HepG2 (cell line): ENCODE measurements at regions not wholly inside any gene's neighbourhood (a gene's known extent, or its start where the extent isn't known, plus 50 kb on each side); places are given as distances from the start of the nearest gene placed in this dataset.

ENCODE experiments used
- ATAC-seq: fragments of 200-7000 bp; cut with Tn5 transposase; 3 replicates; pipeline ENCODE4 v1.9.1; 2020; ENCODE audit warnings: mild to moderate bottlenecking, moderate library complexity
- BruUV-seq: library from RNA; stranded (reverse); fragments of 400-500 nt; replicated peaks from 2 replicates; lab custom pipeline; 2021; lab: Mats Ljungman, UMichigan
- CTCF ChIA-PET: fragments of 300-600 bp; formaldehyde crosslinking; extraction: SDS; loops from one replicate; lab custom pipeline; 2021; ENCODE audit warnings: low total read pairs, inconsistent platforms, low intra/inter-chr PET ratio; lab: Yijun Ruan, JAX
- POLR2A ChIA-PET: fragments of 350-600 bp; sonication (Branson Sonifier 250); formaldehyde crosslinking; loops from one replicate; lab custom pipeline; 2020; ENCODE audit warnings: antibody characterized with exemption, inconsistent platforms; lab: Yijun Ruan, JAX
- DNase-seq: peaks from one replicate; pipeline ENCODE4 v3.0.0-alpha.2; 2015; ENCODE audit warnings: low spot score
- FAIRE-seq: peaks from 3 replicates; lab custom pipeline; 2011; peaks lifted over from hg19 to GRCh38; lab: Jason Lieb, UNC
- H2AFZ ChIP-seq: one replicate; pipeline ENCODE4 v1.6.1; 2011; ENCODE audit warnings: low read length, inconsistent platforms
- H3K27ac ChIP-seq: fragments of 300-600 bp; 3 replicates; pipeline ENCODE4 v1.8.0; 2011; ENCODE audit warnings: mixed run types, mild to moderate bottlenecking, mixed read lengths, low read length, inconsistent platforms; ENCODE audit not compliant: insufficient read depth; ENCODE audit errors: extremely low read length
- H3K27me3 ChIP-seq, 2 experiments: fragments of 200-600 bp in 1 of 2; 2 replicates in 1 of 2; 3 replicates in 1 of 2; pipeline versions ENCODE4 v1.6.0 to v1.8.0; 2011; ENCODE audit warnings: low read length in 2 of 2, mild to moderate bottlenecking in 2 of 2, moderate library complexity in 2 of 2, inconsistent platforms in 1 of 2; ENCODE audit not compliant: insufficient read depth in 2 of 2, control insufficient read depth in 1 of 2
- H3K36me3 ChIP-seq, 2 experiments: fragments of 200-600 bp in 1 of 2; replicated peaks in 1 of 2; 2 replicates in 1 of 2; 3 replicates in 1 of 2; pipeline versions ENCODE4 v1.5.1 to v1.8.0; 2011; ENCODE audit warnings: low read length in 2 of 2, inconsistent platforms in 1 of 2; ENCODE audit not compliant: insufficient read depth in 2 of 2, control insufficient read depth in 1 of 2
- H3K4me1 ChIP-seq: 2 replicates; pipeline ENCODE4 v1.5.1; 2012; ENCODE audit warnings: low read length, inconsistent platforms; ENCODE audit not compliant: insufficient read depth
- H3K4me2 ChIP-seq: 2 replicates; pipeline ENCODE4 v1.6.0; 2011; ENCODE audit warnings: low read depth, low read length, inconsistent platforms
- H3K4me3 ChIP-seq, 3 experiments: fragments of 200-600 bp in 1 of 3; sonication (generic), shearing (Covaris generic) in 1 of 3; replicated peaks in 1 of 3; 2 replicates each; pipeline ENCODE4 v1.5.1; 2011 to 2016; ENCODE audit warnings: low read length in 3 of 3, inconsistent platforms in 2 of 3, low read depth in 2 of 3, mild to moderate bottlenecking in 2 of 3, control low read depth in 1 of 3, mixed read lengths in 1 of 3; ENCODE audit not compliant: insufficient read depth in 1 of 3
- H3K79me2 ChIP-seq: one replicate; pipeline ENCODE4 v1.6.1; 2011; ENCODE audit warnings: low read length, inconsistent platforms; ENCODE audit not compliant: insufficient read depth
- H3K9ac ChIP-seq: 2 replicates; pipeline ENCODE4 v1.6.0; 2011; ENCODE audit warnings: mild to moderate bottlenecking, low read depth, low read length, inconsistent platforms; ENCODE audit not compliant: insufficient read depth
- H3K9me3 ChIP-seq: 2 replicates; pipeline ENCODE4 v1.5.1; 2012; ENCODE audit warnings: mild to moderate bottlenecking, low read length
- H4K20me1 ChIP-seq: 2 replicates; pipeline ENCODE4 v1.6.0; 2011; ENCODE audit warnings: inconsistent platforms, mild to moderate bottlenecking, low read length, moderate library complexity; ENCODE audit not compliant: insufficient read depth
- DNMT3B ChIP-seq: conservative IDR thresholded peaks from 2 replicates; pipeline ENCODE4 v1.6.1; 2016; ENCODE audit warnings: missing biosample characterization, control low read depth
- IRF9 ChIP-seq: sonication (generic); formaldehyde crosslinking; IDR thresholded peaks from 2 replicates; pipeline ENCODE4 v1.8.0; 2022; ENCODE audit warnings: missing genetic modification reagents, mild to moderate bottlenecking, borderline replicate concordance
- MEF2D ChIP-seq: sonication (generic); formaldehyde crosslinking; IDR thresholded peaks from 2 replicates; pipeline ENCODE4 v1.5.1; 2020; ENCODE audit warnings: mild to moderate bottlenecking, missing genetic modification reagents
- MIXL1 ChIP-seq: IDR thresholded peaks from 2 replicates; pipeline ENCODE4 v1.6.1; 2016
- SMC3 ChIP-seq: IDR thresholded peaks from 2 replicates; pipeline ENCODE4 v1.6.1; 2011; ENCODE audit warnings: low read length, improper control_type of control experiment
- TOPORS ChIP-seq: sonication (generic); formaldehyde crosslinking; IDR thresholded peaks from 2 replicates; pipeline ENCODE4 v1.8.0; 2023; ENCODE audit warnings: mild to moderate bottlenecking, missing genetic modification reagents
- ZBTB25 ChIP-seq: IDR thresholded peaks from 2 replicates; pipeline ENCODE4 v1.6.1; 2018; ENCODE audit warnings: missing genetic modification reagents
- ZNF180 ChIP-seq: sonication (generic); formaldehyde crosslinking; IDR thresholded peaks from 2 replicates; pipeline ENCODE4 v1.4.0; 2020; ENCODE audit warnings: low read depth, missing genetic modification reagents, borderline replicate concordance
- ZNF460 ChIP-seq: sonication (generic); formaldehyde crosslinking; IDR thresholded peaks from 2 replicates; pipeline ENCODE4 v1.5.1; 2020; ENCODE audit warnings: missing genetic modification reagents, mild to moderate bottlenecking, borderline replicate concordance
- ZNF564 ChIP-seq: sonication (generic); formaldehyde crosslinking; IDR thresholded peaks from 2 replicates; pipeline ENCODE4 v1.8.1; 2023; ENCODE audit warnings: mild to moderate bottlenecking, missing genetic modification reagents
- ZNF792 ChIP-seq: IDR thresholded peaks from 2 replicates; pipeline ENCODE4 v1.6.1; 2016
- WGBS: methylation state at CpG from one replicate; pipeline ENCODE4 v1.1.6; 2017; ENCODE audit warnings: low lambda C conversion rate; 5-methylcytosine and 5-hydroxymethylcytosine counted together
- in situ Hi-C: cut with HindIII; loops from 2 replicates; pipeline ENCODE4 v1.10.0; 2017; ENCODE audit warnings: low pct_unique_long_range_greater_than_20kb; ENCODE audit not compliant: extremely low pct_ligation_motif_present
- intact Hi-C: fragments of 100-400 bp; cut with micrococcal nuclease; formaldehyde crosslinking; loops from one replicate; pipeline ENCODE4 v1.10.0; 2022; ENCODE audit not compliant: unreplicated experiment
- TF ChIP-seq, protein P1 (sequence below): sonication (generic); formaldehyde crosslinking; IDR thresholded peaks from 2 replicates; pipeline ENCODE4 v1.5.0; 2020; ENCODE audit warnings: missing genetic modification reagents
- TF ChIP-seq, protein P2 (sequence below): sonication (generic); formaldehyde crosslinking; IDR thresholded peaks from 2 replicates; pipeline ENCODE4 v1.5.0; 2020; ENCODE audit warnings: mild to moderate bottlenecking, missing genetic modification reagents, borderline replicate concordance
- TF ChIP-seq, protein P3 (sequence below), 2 experiments: fragments of 450-650 bp in 1 of 2; sonication (generic) in 1 of 2; formaldehyde crosslinking; IDR thresholded peaks; 2 replicates each; pipeline versions ENCODE4 v1.5.0 to v1.8.0; 2020 to 2022; ENCODE audit warnings: mild to moderate bottlenecking in 1 of 2, missing genetic modification reagents in 1 of 2

DNA sequence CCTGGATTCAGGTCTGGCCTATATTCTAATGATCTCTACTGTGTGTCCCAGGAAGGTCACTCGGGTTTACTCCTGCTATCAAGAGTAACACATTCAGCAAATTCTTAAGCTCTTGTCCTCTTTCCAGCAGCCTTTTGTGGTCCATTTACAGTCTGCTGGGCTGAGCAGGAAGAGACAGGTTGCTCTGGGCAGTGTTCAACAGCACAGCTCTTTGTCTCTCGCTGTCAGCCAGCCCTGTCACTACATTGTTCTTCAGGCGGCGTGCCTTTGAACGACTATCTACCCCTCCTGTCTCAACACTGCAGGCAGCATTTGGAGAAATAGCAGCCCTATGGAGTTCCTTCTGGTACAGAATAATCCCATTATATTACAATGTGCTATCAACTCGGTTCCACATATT lies 192.2 kb upstream of the TBX20 start:
- ATAC-seq (no peak), FAIRE-seq (no peak), DNase-seq (no peak)
- Histone ChIP-seq H4K20me1 (no peaks in the 10 kb centered on the region), H3K27ac (no peak overlapping the region), H3K9ac (no peak overlapping the region), H2AFZ (no peak overlapping the region), H3K4me2 (no peak overlapping the region), H3K4me3 (no peak overlapping the region), H3K36me3 (no peaks in the 10 kb centered on the region), H3K79me2 (no peaks in the 10 kb centered on the region), H3K9me3 (no peaks in the 10 kb centered on the region), H3K27me3 (no peaks in the 10 kb centered on the region), H3K4me1 (no peaks in the 10 kb centered on the region)
- intact Hi-C loops (no loop called here), in situ Hi-C loops (no loop called here)
- CTCF ChIA-PET = no interaction called here
- WGBS = 28% methylated on average over 6 of the region's 6 CpGs
- POLR2A ChIA-PET = no interaction called here
- no TSS peak for BruUV-seq
- TF ChIP-seq ZBTB25 (CRISPR knock-in tag) (no peak), ZNF180 (CRISPR knock-in tag) (no peak), SMC3 (no peak), ZNF564 (CRISPR knock-in tag) (no peak), IRF9 (CRISPR knock-in tag) (no peak), DNMT3B (CRISPR knock-in tag) (no peak), ZNF460 (CRISPR knock-in tag) (no peak), TOPORS (CRISPR knock-in tag) (no peak), ZNF792 (CRISPR knock-in tag) (no peak), MEF2D (CRISPR knock-in tag) (no peak), MIXL1 (CRISPR knock-in tag) (no peak)
- TF ChIP-seq, protein P1, sequence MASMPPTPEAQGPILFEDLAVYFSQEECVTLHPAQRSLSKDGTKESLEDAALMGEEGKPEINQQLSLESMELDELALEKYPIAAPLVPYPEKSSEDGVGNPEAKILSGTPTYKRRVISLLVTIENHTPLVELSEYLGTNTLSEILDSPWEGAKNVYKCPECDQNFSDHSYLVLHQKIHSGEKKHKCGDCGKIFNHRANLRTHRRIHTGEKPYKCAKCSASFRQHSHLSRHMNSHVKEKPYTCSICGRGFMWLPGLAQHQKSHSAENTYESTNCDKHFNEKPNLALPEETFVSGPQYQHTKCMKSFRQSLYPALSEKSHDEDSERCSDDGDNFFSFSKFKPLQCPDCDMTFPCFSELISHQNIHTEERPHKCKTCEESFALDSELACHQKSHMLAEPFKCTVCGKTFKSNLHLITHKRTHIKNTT (CRISPR knock-in tag) = no peak
- TF ChIP-seq, protein P2, sequence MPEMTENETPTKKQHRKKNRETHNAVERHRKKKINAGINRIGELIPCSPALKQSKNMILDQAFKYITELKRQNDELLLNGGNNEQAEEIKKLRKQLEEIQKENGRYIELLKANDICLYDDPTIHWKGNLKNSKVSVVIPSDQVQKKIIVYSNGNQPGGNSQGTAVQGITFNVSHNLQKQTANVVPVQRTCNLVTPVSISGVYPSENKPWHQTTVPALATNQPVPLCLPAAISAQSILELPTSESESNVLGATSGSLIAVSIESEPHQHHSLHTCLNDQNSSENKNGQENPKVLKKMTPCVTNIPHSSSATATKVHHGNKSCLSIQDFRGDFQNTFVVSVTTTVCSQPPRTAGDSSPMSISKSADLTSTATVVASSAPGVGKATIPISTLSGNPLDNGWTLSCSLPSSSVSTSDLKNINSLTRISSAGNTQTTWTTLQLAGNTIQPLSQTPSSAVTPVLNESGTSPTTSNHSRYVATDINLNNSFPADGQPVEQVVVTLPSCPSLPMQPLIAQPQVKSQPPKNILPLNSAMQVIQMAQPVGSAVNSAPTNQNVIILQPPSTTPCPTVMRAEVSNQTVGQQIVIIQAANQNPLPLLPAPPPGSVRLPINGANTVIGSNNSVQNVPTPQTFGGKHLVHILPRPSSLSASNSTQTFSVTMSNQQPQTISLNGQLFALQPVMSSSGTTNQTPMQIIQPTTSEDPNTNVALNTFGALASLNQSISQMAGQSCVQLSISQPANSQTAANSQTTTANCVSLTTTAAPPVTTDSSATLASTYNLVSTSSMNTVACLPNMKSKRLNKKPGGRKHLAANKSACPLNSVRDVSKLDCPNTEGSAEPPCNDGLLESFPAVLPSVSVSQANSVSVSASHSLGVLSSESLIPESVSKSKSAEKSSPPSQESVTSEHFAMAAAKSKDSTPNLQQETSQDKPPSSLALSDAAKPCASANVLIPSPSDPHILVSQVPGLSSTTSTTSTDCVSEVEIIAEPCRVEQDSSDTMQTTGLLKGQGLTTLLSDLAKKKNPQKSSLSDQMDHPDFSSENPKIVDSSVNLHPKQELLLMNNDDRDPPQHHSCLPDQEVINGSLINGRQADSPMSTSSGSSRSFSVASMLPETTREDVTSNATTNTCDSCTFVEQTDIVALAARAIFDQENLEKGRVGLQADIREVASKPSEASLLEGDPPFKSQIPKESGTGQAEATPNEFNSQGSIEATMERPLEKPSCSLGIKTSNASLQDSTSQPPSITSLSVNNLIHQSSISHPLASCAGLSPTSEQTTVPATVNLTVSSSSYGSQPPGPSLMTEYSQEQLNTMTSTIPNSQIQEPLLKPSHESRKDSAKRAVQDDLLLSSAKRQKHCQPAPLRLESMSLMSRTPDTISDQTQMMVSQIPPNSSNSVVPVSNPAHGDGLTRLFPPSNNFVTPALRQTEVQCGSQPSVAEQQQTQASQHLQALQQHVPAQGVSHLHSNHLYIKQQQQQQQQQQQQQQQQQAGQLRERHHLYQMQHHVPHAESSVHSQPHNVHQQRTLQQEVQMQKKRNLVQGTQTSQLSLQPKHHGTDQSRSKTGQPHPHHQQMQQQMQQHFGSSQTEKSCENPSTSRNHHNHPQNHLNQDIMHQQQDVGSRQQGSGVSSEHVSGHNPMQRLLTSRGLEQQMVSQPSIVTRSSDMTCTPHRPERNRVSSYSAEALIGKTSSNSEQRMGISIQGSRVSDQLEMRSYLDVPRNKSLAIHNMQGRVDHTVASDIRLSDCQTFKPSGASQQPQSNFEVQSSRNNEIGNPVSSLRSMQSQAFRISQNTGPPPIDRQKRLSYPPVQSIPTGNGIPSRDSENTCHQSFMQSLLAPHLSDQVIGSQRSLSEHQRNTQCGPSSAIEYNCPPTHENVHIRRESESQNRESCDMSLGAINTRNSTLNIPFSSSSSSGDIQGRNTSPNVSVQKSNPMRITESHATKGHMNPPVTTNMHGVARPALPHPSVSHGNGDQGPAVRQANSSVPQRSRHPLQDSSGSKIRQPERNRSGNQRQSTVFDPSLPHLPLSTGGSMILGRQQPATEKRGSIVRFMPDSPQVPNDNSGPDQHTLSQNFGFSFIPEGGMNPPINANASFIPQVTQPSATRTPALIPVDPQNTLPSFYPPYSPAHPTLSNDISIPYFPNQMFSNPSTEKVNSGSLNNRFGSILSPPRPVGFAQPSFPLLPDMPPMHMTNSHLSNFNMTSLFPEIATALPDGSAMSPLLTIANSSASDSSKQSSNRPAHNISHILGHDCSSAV (CRISPR knock-in tag) = no peak
- TF ChIP-seq, protein P3, sequence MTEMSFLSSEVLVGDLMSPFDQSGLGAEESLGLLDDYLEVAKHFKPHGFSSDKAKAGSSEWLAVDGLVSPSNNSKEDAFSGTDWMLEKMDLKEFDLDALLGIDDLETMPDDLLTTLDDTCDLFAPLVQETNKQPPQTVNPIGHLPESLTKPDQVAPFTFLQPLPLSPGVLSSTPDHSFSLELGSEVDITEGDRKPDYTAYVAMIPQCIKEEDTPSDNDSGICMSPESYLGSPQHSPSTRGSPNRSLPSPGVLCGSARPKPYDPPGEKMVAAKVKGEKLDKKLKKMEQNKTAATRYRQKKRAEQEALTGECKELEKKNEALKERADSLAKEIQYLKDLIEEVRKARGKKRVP (CRISPR knock-in tag; IDR thresholded peaks at IDR 0.05) = no peak
